AG09319 (cell line): ENCODE measurements at regions not wholly inside any gene's neighbourhood (a gene's known extent, or its start where the extent isn't known, plus 50 kb on each side); places are given as distances from the start of the nearest gene placed in this dataset.
"Not testable (repeated sequence)": the region's sequence is repeated elsewhere in the genome, so short reads cannot be mapped to it uniquely, and the experiment has no call there.

Experiments
- DNase-seq: peaks from one replicate; pipeline ENCODE4 v3.0.0-alpha.2; 2010; ENCODE audit warnings: low read depth; ENCODE audit errors: extremely low read depth
- TF ChIP-seq, protein P1 (sequence below): IDR thresholded peaks from 2 replicates; pipeline ENCODE4 v1.5.1; 2011; ENCODE audit warnings: low read depth, mild to moderate bottlenecking, inconsistent platforms, low read length, moderate library complexity

DNA sequence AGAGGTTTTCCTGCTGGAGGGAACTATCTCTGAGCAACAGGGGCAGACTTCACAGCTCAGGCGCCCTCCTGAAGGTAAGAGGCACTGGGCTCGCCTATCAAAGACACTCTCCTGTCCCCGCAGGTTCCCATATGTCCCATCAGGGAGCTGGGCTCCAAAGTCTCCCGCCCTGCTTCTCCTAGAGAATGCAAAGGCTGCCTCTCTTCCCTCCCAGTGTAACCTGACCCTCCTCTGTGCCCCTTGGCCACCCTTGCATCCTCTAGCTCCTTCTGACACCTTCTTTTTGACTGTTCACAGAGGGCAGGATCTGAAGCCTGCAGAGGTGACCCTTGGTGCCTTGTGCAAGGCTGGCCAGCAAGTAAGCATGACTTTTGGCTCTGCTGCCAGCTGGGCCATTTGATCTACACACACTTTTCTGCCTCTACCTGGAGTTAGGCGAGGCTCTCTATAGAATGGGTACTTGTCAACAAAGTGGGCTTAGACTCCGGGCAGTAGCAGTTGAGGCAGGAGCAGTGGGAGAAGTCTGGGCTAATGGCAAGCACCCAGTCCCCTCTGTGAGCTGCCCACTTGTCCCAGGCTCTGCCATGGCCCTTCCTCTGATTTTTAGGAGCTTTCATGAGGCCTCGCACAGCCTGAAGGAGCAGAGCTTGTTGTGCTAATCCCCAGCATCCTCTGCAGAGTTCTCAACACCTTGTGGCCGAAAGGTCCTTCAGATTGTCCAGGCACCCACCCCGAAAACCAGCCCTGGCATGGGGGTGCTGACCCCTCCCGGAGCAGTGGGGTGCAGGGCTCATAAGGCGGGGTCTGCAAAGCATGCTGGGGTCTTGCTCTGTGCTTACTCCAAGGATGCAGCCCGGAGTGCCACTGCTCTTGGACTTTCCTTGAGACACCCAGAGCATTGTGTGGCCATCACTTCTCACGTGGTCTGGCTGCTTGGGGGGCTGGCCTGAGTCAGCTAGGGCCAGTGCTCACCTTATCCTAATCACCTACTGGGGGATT is 122.9 kb downstream of the METRNL start:
- DNase-seq, result no peak
- TF ChIP-seq, protein P1, sequence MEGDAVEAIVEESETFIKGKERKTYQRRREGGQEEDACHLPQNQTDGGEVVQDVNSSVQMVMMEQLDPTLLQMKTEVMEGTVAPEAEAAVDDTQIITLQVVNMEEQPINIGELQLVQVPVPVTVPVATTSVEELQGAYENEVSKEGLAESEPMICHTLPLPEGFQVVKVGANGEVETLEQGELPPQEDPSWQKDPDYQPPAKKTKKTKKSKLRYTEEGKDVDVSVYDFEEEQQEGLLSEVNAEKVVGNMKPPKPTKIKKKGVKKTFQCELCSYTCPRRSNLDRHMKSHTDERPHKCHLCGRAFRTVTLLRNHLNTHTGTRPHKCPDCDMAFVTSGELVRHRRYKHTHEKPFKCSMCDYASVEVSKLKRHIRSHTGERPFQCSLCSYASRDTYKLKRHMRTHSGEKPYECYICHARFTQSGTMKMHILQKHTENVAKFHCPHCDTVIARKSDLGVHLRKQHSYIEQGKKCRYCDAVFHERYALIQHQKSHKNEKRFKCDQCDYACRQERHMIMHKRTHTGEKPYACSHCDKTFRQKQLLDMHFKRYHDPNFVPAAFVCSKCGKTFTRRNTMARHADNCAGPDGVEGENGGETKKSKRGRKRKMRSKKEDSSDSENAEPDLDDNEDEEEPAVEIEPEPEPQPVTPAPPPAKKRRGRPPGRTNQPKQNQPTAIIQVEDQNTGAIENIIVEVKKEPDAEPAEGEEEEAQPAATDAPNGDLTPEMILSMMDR, result no peak

DNA sequence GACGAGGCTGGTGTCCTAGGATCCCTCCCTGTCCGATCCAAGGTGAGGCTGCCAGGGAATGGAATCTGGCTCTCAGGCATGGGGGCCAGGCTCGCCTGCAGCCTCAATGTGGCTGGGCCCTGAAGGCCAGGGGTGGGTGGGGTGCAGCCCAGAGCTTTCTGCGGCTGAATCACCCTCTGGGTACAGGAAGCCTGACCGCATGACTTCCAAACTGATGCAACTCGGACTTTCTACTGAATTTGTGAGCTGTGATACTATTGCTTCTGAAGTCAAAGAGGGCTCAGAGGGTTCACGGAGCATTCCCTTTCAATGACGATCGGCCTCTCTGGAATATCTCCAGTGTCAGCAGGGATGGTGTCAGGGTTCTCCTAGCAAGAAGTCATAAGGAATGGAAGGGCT is 123.7 kb downstream of the METRNL start:
- DNase-seq, result peak; percentile 95
- TF ChIP-seq, protein P1, result no peak

DNA sequence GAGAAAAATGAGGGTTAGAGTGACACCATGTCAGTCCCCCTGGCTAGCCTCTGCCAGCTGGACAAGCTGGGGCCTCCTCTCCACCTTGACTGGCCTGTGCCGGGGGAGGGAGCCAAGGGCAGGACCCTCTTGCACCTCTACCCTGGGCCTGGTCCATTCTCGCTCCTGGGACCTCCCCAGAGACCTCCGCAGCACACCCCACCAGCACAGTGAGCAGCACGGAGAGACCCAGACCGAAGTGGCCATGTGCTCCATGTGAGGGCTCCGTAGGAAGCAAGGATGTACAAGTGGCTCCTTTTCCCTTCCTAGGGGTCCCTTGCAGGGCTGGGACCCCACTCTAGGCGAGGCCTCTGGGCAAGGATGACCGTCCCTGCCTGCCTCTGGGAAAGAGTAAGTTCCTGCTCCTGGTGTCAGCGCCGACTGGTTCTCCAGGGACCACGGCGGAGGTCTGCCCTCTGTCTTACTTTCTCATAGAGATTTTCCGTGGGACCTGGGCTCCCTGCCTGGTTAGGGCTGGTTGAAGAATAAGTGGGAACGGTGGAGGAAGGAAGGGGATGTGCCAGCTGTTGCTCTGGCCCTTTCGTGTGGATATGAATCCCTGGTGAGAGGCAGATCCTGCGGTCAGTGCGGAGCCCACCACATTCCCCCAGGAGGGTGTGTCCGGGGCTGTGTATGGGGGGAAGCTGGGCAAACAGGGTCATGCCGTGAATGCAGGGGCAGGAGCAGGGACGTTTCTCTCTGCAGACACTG is 124.2 kb downstream of the METRNL start:
- no peak for DNase-seq
- TF ChIP-seq, protein P1, result no peak

DNA sequence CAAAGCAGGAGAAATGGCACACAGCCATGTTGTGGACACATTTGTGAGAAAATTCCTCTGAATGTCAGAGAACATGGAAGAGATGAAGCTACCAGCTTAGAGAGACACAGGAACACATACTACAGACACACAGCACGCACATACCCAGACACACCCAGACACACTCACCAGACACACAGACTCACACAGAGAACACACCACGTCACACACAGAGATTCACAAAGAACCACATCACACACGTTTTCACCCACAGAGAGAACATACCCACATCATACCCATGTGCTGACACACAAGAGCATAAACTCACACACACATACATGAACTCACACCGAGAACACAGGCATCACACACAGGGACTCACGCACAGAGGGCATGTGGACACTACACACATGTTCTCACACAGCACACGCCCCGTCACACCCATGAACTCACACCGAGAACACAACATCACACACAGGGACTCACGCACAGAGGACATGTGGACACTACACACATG is 124.9 kb downstream of the METRNL start:
- DNase-seq, result no peak
- TF ChIP-seq, protein P1, result no peak

DNA sequence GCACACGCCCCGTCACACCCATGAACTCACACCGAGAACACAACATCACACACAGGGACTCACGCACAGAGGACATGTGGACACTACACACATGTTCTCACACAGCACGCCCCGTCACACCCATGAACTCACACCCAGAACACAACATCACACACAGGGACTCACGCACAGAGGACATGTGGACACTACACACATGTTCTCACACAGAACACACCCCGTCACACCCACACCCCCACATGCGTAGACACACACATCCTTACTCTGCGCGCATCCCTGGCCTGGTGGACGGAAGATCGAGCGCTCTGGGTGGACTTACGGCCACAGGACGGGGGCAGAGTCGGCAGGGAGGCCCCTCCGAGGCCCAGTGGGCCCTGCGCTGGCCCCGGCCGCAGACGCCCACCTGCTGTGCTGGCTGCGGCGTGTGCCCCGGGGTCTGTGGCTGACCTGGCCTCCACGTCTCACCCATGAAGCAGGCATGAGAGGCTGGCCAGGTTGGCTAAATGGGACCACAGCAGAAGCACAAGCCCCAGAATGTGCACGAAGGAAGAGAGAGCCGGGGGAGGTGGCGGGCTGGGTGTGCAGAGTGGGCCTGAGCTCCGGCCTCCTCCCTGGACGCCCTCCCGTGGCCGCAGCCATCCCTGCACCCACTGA is 125.5 kb downstream of the METRNL start:
- not testable (repeated sequence) for DNase-seq

DNA sequence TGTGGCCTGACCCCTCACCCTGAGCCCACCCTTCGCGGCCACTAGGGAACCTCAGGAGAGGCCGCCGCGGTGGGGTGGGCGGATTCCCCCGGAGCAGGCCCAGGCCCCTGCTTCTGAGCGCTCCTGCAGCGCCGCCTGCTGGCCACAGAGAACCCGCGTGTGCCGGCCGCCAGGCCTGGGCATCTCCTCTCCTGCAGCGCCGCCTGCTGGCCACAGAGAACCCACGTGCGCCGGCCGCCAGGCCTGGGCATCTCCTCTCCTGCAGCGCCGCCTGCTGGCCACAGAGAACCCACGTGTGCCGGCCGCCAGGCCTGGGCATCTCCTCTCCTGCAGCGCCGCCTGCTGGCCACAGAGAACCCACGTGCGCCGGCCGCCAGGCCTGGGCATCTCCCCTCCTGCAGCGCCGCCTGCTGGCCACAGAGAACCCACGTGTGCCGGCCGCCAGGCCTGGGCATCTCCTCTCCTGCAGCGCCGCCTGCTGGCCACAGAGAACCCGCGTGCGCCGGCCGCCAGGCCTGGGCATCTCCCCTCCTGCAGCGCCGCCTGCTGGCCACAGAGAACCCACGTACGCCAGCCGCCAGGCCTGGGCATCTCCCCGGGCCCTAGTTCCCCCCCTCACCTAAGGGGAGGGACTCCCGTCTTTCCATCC is 126.1 kb downstream of the METRNL start:
- TF ChIP-seq, protein P1, result peak; percentile 21
- DNase-seq, result not testable (repeated sequence)

DNA sequence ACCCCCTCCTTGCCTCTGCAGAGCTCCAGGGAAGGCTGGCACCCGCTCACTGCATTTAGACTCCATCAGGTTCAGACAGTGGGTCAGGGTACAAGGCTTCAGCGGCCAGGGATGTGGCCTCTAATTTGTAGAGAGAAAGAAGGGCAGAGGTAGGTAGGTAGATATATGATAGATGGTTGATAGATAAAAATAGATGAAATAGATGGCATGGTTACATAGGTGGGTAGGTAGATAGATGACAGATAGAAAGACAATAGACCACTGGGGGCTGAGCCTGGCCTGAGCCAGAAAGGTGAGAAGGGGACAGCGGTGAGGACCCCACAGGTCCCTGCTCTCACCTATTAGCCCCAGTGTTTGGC is 126.6 kb downstream of the METRNL start:
- DNase-seq, result not testable (repeated sequence)

DNA sequence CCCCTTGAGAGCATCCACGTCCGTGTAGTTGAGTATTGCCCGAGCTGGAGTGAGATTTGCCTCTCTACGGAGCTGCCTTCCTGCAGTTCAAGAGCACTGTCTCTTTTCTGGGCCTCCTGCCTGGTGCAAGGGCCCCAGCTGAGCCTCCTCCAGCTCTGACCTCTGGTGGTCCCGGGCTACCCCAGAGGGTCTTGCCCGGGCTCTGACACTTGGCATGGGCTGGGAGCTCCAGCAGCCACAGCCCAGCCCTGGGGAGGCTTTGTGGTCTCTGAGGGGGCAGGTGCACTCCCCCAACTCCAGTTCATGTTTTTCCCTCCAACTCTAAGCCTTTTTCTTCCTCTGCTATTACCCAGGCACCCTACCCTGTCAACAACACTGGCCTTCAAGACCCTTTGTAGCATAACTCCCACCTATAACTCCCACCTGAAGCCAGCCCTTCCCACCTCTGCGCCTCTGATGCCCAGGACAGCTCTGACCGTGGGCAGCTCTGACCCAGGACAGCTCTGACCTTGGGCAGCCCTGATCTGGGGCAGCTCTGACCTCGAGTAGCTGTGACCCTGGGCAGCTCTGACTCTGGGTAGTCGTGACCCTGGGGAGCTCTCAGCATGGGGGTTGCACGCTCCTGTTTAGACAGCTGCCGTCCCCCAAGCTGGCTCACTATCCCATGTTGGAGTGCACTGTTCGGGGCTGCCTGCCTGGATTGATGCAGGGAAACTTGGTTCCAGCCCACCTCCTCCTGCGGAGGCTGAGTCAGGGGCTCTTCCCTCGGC is 127.6 kb downstream of the METRNL start:
- not testable (repeated sequence) for DNase-seq

DNA sequence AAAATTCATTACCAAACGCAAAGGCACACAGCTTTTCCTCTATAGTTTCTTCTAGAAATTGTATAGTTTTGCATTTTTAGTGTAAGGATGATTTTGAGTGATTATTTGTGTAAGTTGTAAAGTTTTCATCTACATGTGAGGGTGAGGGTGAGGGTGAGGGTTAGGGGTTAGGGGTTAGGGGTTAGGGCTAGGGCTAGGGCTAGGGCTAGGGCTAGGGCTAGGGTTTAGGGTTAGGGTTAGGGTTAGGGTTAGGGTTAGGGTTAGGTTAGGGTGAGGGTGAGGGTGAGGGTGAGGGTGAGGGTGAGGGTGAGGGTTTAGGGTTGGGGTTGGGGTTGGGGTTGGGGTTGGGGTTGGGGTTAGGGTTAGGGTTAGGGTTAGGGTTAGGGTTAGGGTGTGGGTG is 167.6 kb downstream of the METRNL start:
- DNase-seq, result not testable (repeated sequence)
